B cell (primary cell): ENCODE measurements at regions not wholly inside any gene's neighbourhood (a gene's known extent, or its start where the extent isn't known, plus 50 kb on each side); places are given as distances from the start of the nearest gene placed in this dataset.

Experiments used
- ATAC-seq: fragments of 200-7000 bp; cut with Tn5 transposase; one replicate; pipeline ENCODE4 v1.10.0; 2021; ENCODE audit warnings: low read depth, mild to moderate bottlenecking, moderate number of reproducible peaks, moderate library complexity
- CTCF ChIA-PET: fragments of 350-600 bp; sonication (Branson Sonifier 250); formaldehyde crosslinking; loops from one replicate; lab custom pipeline; 2021; ENCODE audit warnings: antibody characterized with exemption, inconsistent platforms; lab: Charles Lee
- POLR2A ChIA-PET: fragments of 350-600 bp; sonication (Branson Sonifier 250); formaldehyde crosslinking; loops from one replicate; lab custom pipeline; 2021; ENCODE audit warnings: antibody characterized with exemption; lab: Charles Lee
- DNase-seq: peaks from one replicate; pipeline ENCODE4 v3.0.0; 2013
- H2AFZ ChIP-seq: 2 replicates; pipeline ENCODE4 v1.6.1; 2012; ENCODE audit warnings: mild to moderate bottlenecking, low read depth, low read length; ENCODE audit not compliant: insufficient read depth, poor library complexity, severe bottlenecking
- H3K27ac ChIP-seq, 2 donors: 1 replicate in 1 of 2; 2 replicates in 1 of 2; pipeline ENCODE4 v1.5.1; 2012 to 2013; ENCODE audit warnings: low read length in 2 of 2, mild to moderate bottlenecking in 2 of 2, moderate library complexity in 1 of 2
- H3K27me3 ChIP-seq, 4 experiments: fragments of 200-600 bp in 1 of 4; sonication (generic) in 1 of 4; replicated peaks in 1 of 4; 1 replicate in 2 of 4; 2 replicates in 2 of 4; pipeline versions ENCODE4 v1.6.1 to v1.7.0; 2013 to 2016; ENCODE audit warnings: low read length in 3 of 4, mild to moderate bottlenecking in 2 of 4, mixed read lengths in 1 of 4, moderate library complexity in 1 of 4; ENCODE audit not compliant: insufficient read depth in 4 of 4, control insufficient read depth in 3 of 4; ENCODE audit errors: control extremely low read depth in 1 of 4
- H3K36me3 ChIP-seq, 2 experiments: replicated peaks in 1 of 2; 1 replicate in 1 of 2; 2 replicates in 1 of 2; pipeline versions ENCODE4 v1.6.1 to v1.7.1; 2013; ENCODE audit warnings: low read length in 1 of 2; ENCODE audit not compliant: insufficient read depth in 2 of 2, control insufficient read depth in 1 of 2; ENCODE audit errors: control extremely low read depth in 1 of 2, extremely low read depth in 1 of 2
- H3K4me1 ChIP-seq, 2 donors: fragments of 200-600 bp in 1 of 2; sonication (generic) in 1 of 2; 1 replicate in 1 of 2; 2 replicates in 1 of 2; pipeline versions ENCODE4 v1.5.1 to v1.6.1; 2013 to 2017; ENCODE audit warnings: low read length in 2 of 2; ENCODE audit not compliant: control insufficient read depth in 2 of 2, insufficient read depth in 2 of 2
- H3K4me2 ChIP-seq: replicated peaks from 2 replicates; pipeline ENCODE3; 2012; ENCODE audit warnings: mild to moderate bottlenecking, low read depth, low read length; ENCODE audit not compliant: poor library complexity, severe bottlenecking
- H3K4me3 ChIP-seq, 5 experiments: fragments of 200-600 bp in 1 of 5; sonication (generic) in 1 of 5; 1 replicate in 3 of 5; 2 replicates in 2 of 5; pipeline versions ENCODE4 v1.5.1 to v1.7.0; 2011 to 2016; ENCODE audit warnings: low read length in 4 of 5, mild to moderate bottlenecking in 4 of 5, low read depth in 2 of 5, control low read depth in 1 of 5, moderate library complexity in 1 of 5; ENCODE audit not compliant: insufficient read depth in 1 of 5; ENCODE audit errors: control extremely low read depth in 1 of 5, extremely low read depth in 1 of 5
- H3K79me2 ChIP-seq: fragments of 200-600 bp; sonication (generic); one replicate; pipeline ENCODE4 v1.6.0; 2016; ENCODE audit warnings: low read length; ENCODE audit not compliant: control insufficient read depth, insufficient read depth
- H3K9ac ChIP-seq: fragments of 200-600 bp; sonication (generic); 2 replicates; pipeline ENCODE4 v1.6.1; 2017; ENCODE audit warnings: mild to moderate bottlenecking, low read length, moderate library complexity
- H3K9me3 ChIP-seq, 3 donors: one replicate each; pipeline versions ENCODE4 v1.6.1 to v1.7.1; 2013; ENCODE audit warnings: low read length in 2 of 3; ENCODE audit not compliant: control insufficient read depth in 2 of 3, insufficient read depth in 1 of 3; ENCODE audit errors: control extremely low read depth in 1 of 3
- H4K20me1 ChIP-seq: 2 replicates; pipeline ENCODE4 v1.6.0; 2012; ENCODE audit warnings: mild to moderate bottlenecking, low read length; ENCODE audit not compliant: insufficient read depth, control insufficient read depth, poor library complexity, severe bottlenecking
- H3K27ac Mint-ChIP-seq: one replicate; pipeline ENCODE4 v1.8.0; 2021; ENCODE audit warnings: mixed read lengths
- H3K27me3 Mint-ChIP-seq: one replicate; pipeline ENCODE4 v1.8.0; 2021; ENCODE audit warnings: mixed read lengths
- H3K4me1 Mint-ChIP-seq: one replicate; pipeline ENCODE4 v1.8.0; 2021; ENCODE audit warnings: mixed read lengths
- H3K4me3 Mint-ChIP-seq: one replicate; pipeline ENCODE4 v1.8.0; 2021; ENCODE audit warnings: mixed read lengths
- H3K9me3 Mint-ChIP-seq: one replicate; pipeline ENCODE4 v1.8.0; 2022; ENCODE audit warnings: mixed read lengths; ENCODE audit not compliant: insufficient read depth
- CTCF ChIP-seq: fragments of 200-600 bp; IDR thresholded peaks from one replicate; pipeline ENCODE4 v1.8.0; 2022; ENCODE audit warnings: antibody characterized with exemption, mild to moderate bottlenecking
- EZH2 ChIP-seq: IDR thresholded peaks from 2 replicates; pipeline ENCODE4 v1.6.1; 2012; ENCODE audit warnings: borderline replicate concordance, low read depth, mild to moderate bottlenecking, moderate library complexity, low read length; ENCODE audit not compliant: insufficient read depth, poor library complexity, severe bottlenecking
- WGBS: methylation state at CpG from one replicate; pipeline ENCODE4 v1.1.5; 2013; ENCODE audit warnings: missing lambda C conversion rate; ENCODE audit not compliant: insufficient coverage; 5-methylcytosine and 5-hydroxymethylcytosine counted together
- intact Hi-C: fragments of 100-400 bp; cut with micrococcal nuclease; formaldehyde crosslinking; loops from one replicate; pipeline ENCODE4 v1.10.0; 2022

- POLR2A ChIA-PET = no interaction called here
- no peak for ATAC-seq
Observed at GRCh38 chr17:16888413-16889087, 83.4 kb downstream of the TNFRSF13B start.

GRCh38 chr17:16887523-16888095 lies 84.3 kb downstream of the TNFRSF13B start:
- H3K4me1 Mint-ChIP-seq = no peaks in the 10 kb centered on the region
- 100% methylated on average over 3 of the region's 4 CpGs for WGBS
- Histone ChIP-seq H3K36me3 (no peaks in the 10 kb centered on the region), H3K4me1 (no peaks in the 10 kb centered on the region), H3K9me3 (no peaks in the 10 kb centered on the region), H3K79me2 (no peaks in the 10 kb centered on the region), H3K27ac (no peak overlapping the region), H2AFZ (no peak overlapping the region), H3K4me2 (no peak overlapping the region), H4K20me1 (no peaks in the 10 kb centered on the region), H3K4me3 (no peak overlapping the region), H3K27me3 (no peaks in the 10 kb centered on the region), H3K9ac (no peak overlapping the region)
- no peak for ATAC-seq
- no peak overlapping the region for H3K27ac Mint-ChIP-seq
- H3K9me3 Mint-ChIP-seq = no peaks in the 10 kb centered on the region
- intact Hi-C loops = no loop called here
- DNase-seq = no peak
- POLR2A ChIA-PET = no interaction called here
- H3K4me3 Mint-ChIP-seq = no peak overlapping the region
- CTCF ChIA-PET = no interaction called here
- no peaks in the 10 kb centered on the region for H3K27me3 Mint-ChIP-seq
- TF ChIP-seq EZH2 (no peak), CTCF (no peak)

More at GRCh38 chr17:16888413-16889087, 83.4 kb downstream of the TNFRSF13B start:
- CTCF ChIA-PET = no interaction called here
- no peak for TF ChIP-seq EZH2
- no peak overlapping the region for H3K4me2 ChIP-seq
- intact Hi-C loops = no loop called here
- no peaks in the 10 kb centered on the region for H3K4me1 Mint-ChIP-seq
- no peak overlapping the region for H3K4me3 Mint-ChIP-seq
- no peaks in the 10 kb centered on the region for H3K27me3 ChIP-seq
- no peaks in the 10 kb centered on the region for H3K9me3 Mint-ChIP-seq
- no peaks in the 10 kb centered on the region for H3K79me2 ChIP-seq
- no peak for DNase-seq
- H4K20me1 ChIP-seq = no peaks in the 10 kb centered on the region
- no peak overlapping the region for H3K27ac Mint-ChIP-seq
- 84% methylated on average over 4 of the region's 4 CpGs for WGBS
- H3K9ac ChIP-seq = no peak overlapping the region
- no peak overlapping the region for H3K27ac ChIP-seq
- peaks cover 0 to 1% (median 0%) of the 10 kb centered on the region in 3 donors for H3K9me3 ChIP-seq
- H3K4me1 ChIP-seq = no peaks in the 10 kb centered on the region
- no peaks in the 10 kb centered on the region for H3K36me3 ChIP-seq
- no peak overlapping the region for H3K4me3 ChIP-seq
- H3K27me3 Mint-ChIP-seq = no peaks in the 10 kb centered on the region
- no peak overlapping the region for H2AFZ ChIP-seq
